Hepatocyte (in vitro differentiated cells): ENCODE measurements at regions not wholly inside any gene's neighbourhood (a gene's known extent, or its start where the extent isn't known, plus 50 kb on each side); places are given as distances from the start of the nearest gene placed in this dataset.
A peak's percentile ranks its signal among the peaks of the same experiment; 100 is the strongest.

Experiments
- DNase-seq: peaks from one replicate; pipeline ENCODE4 v3.0.0-alpha.2; 2016; ENCODE audit warnings: low spot score
- H2AFZ ChIP-seq: fragments of 200-600 bp; sonication (generic); 2 replicates; pipeline ENCODE4 v1.6.0; 2016; ENCODE audit warnings: antibody characterized with exemption, mild to moderate bottlenecking
- H3K27ac ChIP-seq: fragments of 200-600 bp; sonication (generic); 2 replicates; pipeline ENCODE4 v1.5.1; 2016; ENCODE audit warnings: mild to moderate bottlenecking
- H3K27me3 ChIP-seq: fragments of 200-600 bp; sonication (generic); 2 replicates; pipeline ENCODE4 v1.6.1; 2016
- H3K36me3 ChIP-seq: fragments of 200-600 bp; sonication (generic); replicated peaks from 2 replicates; pipeline ENCODE4 v1.5.1; 2016; ENCODE audit warnings: low read depth; ENCODE audit not compliant: insufficient read depth
- H3K4me1 ChIP-seq: fragments of 200-600 bp; sonication (generic); 2 replicates; pipeline ENCODE4 v1.5.1; 2016; ENCODE audit warnings: mild to moderate bottlenecking, moderate library complexity; ENCODE audit not compliant: insufficient read depth
- H3K4me2 ChIP-seq: fragments of 200-600 bp; sonication (generic); 2 replicates; pipeline ENCODE4 v1.6.0; 2016
- H3K4me3 ChIP-seq: fragments of 200-600 bp; sonication (generic); 2 replicates; pipeline ENCODE4 v1.5.1; 2016; ENCODE audit warnings: mild to moderate bottlenecking
- H3K79me2 ChIP-seq: fragments of 200-600 bp; sonication (generic); 2 replicates; pipeline ENCODE4 v1.6.0; 2017; ENCODE audit warnings: mild to moderate bottlenecking
- H3K9me2 ChIP-seq: fragments of 200-600 bp; sonication (generic); replicated peaks from 2 replicates; pipeline ENCODE4 v1.6.0; 2017; ENCODE audit warnings: mild to moderate bottlenecking; ENCODE audit not compliant: insufficient read depth
- H3K9me3 ChIP-seq: fragments of 200-600 bp; sonication (generic); 2 replicates; pipeline ENCODE4 v1.5.1; 2016; ENCODE audit warnings: low read depth, mild to moderate bottlenecking
- H4K20me1 ChIP-seq: fragments of 200-600 bp; sonication (generic); 2 replicates; pipeline ENCODE4 v1.6.0; 2016; ENCODE audit warnings: mild to moderate bottlenecking; ENCODE audit not compliant: insufficient read depth, poor library complexity, severe bottlenecking
- CTCF ChIP-seq: fragments of 200-600 bp; sonication (generic); IDR thresholded peaks from 2 replicates; pipeline ENCODE4 v1.5.1; 2016; ENCODE audit warnings: antibody characterized with exemption, mild to moderate bottlenecking; ENCODE audit not compliant: poor library complexity
- EZH2 ChIP-seq: fragments of 200-600 bp; sonication (generic); IDR thresholded peaks from 2 replicates; pipeline ENCODE4 v1.6.1; 2016; ENCODE audit warnings: antibody characterized with exemption, mild to moderate bottlenecking, borderline replicate concordance
- EZH2phosphoT487 ChIP-seq: fragments of 200-600 bp; sonication (generic); IDR thresholded peaks from one replicate; pipeline ENCODE4 v1.6.1; 2018; ENCODE audit warnings: antibody characterized with exemption, mild to moderate bottlenecking, low read depth, moderate library complexity; ENCODE audit not compliant: unreplicated experiment, severe bottlenecking
- WGBS: methylation state at CpG from one replicate; pipeline ENCODE4 v1.1.6; 2016; ENCODE audit warnings: low lambda C conversion rate; ENCODE audit errors: missing lambda C conversion rate; 5-methylcytosine and 5-hydroxymethylcytosine counted together

- H3K36me3 ChIP-seq: no peaks in the 10 kb centered on the region
- no peak overlapping the region for H3K4me2 ChIP-seq
- no peaks in the 10 kb centered on the region for H4K20me1 ChIP-seq
- H3K9me2 ChIP-seq: no peaks in the 10 kb centered on the region
- 42% methylated on average over 4 of the region's 4 CpGs for WGBS
- TF ChIP-seq CTCF (no peak), EZH2 (no peak), EZH2phosphoT487 (no peak)
- H3K4me1 ChIP-seq: peaks cover 22% of the 10 kb centered on the region
- peak overlapping the region; percentile 73 for H3K27ac ChIP-seq
- DNase-seq: no peak
- no peaks in the 10 kb centered on the region for H3K79me2 ChIP-seq
- H3K9me3 ChIP-seq: no peaks in the 10 kb centered on the region
- no peak overlapping the region for H3K4me3 ChIP-seq
- H3K27me3 ChIP-seq: no peaks in the 10 kb centered on the region
- no peak overlapping the region for H2AFZ ChIP-seq
Measured at GRCh38 chr5:74419468-74419867, 221.1 kb downstream of the ENC1 start.

GRCh38 chr5:74418709-74419108 lies 221.8 kb downstream of the ENC1 start:
- Histone ChIP-seq H3K4me1 (peaks cover 22% of the 10 kb centered on the region), H3K27me3 (no peaks in the 10 kb centered on the region), H2AFZ (no peak overlapping the region), H4K20me1 (no peaks in the 10 kb centered on the region), H3K36me3 (no peaks in the 10 kb centered on the region), H3K4me3 (no peak overlapping the region), H3K27ac (peak overlapping the region; percentile 80), H3K9me3 (no peaks in the 10 kb centered on the region), H3K9me2 (no peaks in the 10 kb centered on the region), H3K79me2 (no peaks in the 10 kb centered on the region), H3K4me2 (peak overlapping the region; percentile 1)
- TF ChIP-seq EZH2: no peak
- no peak for TF ChIP-seq CTCF
- TF ChIP-seq EZH2phosphoT487: no peak
- DNase-seq: peak; percentile 68
- WGBS: 57% methylated on average over 2 of the region's 2 CpGs

GRCh38 chr5:74418261-74418660 lies 222.3 kb downstream of the ENC1 start:
- no peak for TF ChIP-seq EZH2phosphoT487
- TF ChIP-seq CTCF: no peak
- TF ChIP-seq EZH2: no peak
- H3K4me3 ChIP-seq: no peak overlapping the region
- no peak overlapping the region for H2AFZ ChIP-seq
- no peak for DNase-seq
- no peak overlapping the region for H3K4me2 ChIP-seq
- H3K4me1 ChIP-seq: peaks cover 22% of the 10 kb centered on the region
- H3K9me2 ChIP-seq: no peaks in the 10 kb centered on the region
- H3K9me3 ChIP-seq: no peaks in the 10 kb centered on the region
- H3K79me2 ChIP-seq: no peaks in the 10 kb centered on the region
- whole genome bisulfite sequencing: 41% methylated on average over 1 of the region's 1 CpG
- peak overlapping the region; percentile 80 for H3K27ac ChIP-seq
- no peaks in the 10 kb centered on the region for H4K20me1 ChIP-seq
- no peaks in the 10 kb centered on the region for H3K36me3 ChIP-seq
- no peaks in the 10 kb centered on the region for H3K27me3 ChIP-seq

GRCh38 chr5:74415695-74416102 lies 224.8 kb downstream of the ENC1 start:
- 6% methylated on average over 7 of the region's 7 CpGs for WGBS
- Histone ChIP-seq H3K9me2 (no peaks in the 10 kb centered on the region), H2AFZ (peak overlapping the region; percentile 3), H3K4me2 (peak overlapping the region; percentile 52), H4K20me1 (no peaks in the 10 kb centered on the region), H3K4me1 (peaks cover 22% of the 10 kb centered on the region), H3K27me3 (no peaks in the 10 kb centered on the region), H3K36me3 (no peaks in the 10 kb centered on the region), H3K4me3 (no peak overlapping the region), H3K27ac (peak overlapping the region; percentile 80), H3K9me3 (no peaks in the 10 kb centered on the region), H3K79me2 (no peaks in the 10 kb centered on the region)
- DNase-seq: peak; percentile 58
- TF ChIP-seq EZH2: no peak
- TF ChIP-seq EZH2phosphoT487: no peak
- no peak for TF ChIP-seq CTCF
